Fibroblast of lung (primary cell): ENCODE measurements at regions not wholly inside any gene's neighbourhood (a gene's known extent, or its start where the extent isn't known, plus 50 kb on each side); places are given as distances from the start of the nearest gene placed in this dataset.

Experiments used
- EZH2 ChIP-seq: IDR thresholded peaks from 2 replicates; pipeline ENCODE4 v1.5.1; 2012; ENCODE audit warnings: low read length, control low read depth, mild to moderate bottlenecking; ENCODE audit errors: missing control alignments
- TF ChIP-seq, protein P1 (sequence below), 2 donors: IDR thresholded peaks in 1 of 2; conservative IDR thresholded peaks in 1 of 2; 1 replicate in 1 of 2; 2 replicates in 1 of 2; pipeline ENCODE4 v1.5.1; 2011 to 2012; ENCODE audit warnings: low read length in 2 of 2, control low read depth in 1 of 2, inconsistent platforms in 1 of 2, low read depth in 1 of 2, mild to moderate bottlenecking in 1 of 2

DNA sequence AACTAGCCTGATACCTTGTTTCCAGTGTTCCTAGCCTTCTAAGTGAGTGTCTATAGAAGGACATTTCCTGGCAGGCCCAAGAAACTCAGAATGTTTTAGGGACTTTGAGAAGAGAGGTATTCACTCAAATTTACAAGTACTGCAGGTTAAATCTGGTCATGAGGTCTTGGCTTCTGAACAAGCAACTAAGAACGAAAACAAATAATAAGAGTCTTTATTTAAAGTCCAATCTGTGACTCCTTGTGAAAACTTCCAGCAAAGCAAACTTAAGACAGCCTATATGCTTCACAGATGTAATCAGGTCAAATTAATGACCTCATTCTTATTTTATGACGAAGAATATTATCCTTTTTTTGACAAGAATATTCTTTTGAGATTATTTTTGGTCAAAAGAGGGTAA lies 79.4 kb upstream of the PRSS16 start:
- TF ChIP-seq, protein P1, sequence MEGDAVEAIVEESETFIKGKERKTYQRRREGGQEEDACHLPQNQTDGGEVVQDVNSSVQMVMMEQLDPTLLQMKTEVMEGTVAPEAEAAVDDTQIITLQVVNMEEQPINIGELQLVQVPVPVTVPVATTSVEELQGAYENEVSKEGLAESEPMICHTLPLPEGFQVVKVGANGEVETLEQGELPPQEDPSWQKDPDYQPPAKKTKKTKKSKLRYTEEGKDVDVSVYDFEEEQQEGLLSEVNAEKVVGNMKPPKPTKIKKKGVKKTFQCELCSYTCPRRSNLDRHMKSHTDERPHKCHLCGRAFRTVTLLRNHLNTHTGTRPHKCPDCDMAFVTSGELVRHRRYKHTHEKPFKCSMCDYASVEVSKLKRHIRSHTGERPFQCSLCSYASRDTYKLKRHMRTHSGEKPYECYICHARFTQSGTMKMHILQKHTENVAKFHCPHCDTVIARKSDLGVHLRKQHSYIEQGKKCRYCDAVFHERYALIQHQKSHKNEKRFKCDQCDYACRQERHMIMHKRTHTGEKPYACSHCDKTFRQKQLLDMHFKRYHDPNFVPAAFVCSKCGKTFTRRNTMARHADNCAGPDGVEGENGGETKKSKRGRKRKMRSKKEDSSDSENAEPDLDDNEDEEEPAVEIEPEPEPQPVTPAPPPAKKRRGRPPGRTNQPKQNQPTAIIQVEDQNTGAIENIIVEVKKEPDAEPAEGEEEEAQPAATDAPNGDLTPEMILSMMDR (conservative IDR thresholded peaks at IDR 0.05 in 1 of 2, IDR thresholded peaks at IDR 0.05 in 1 of 2; ENCODE audit: low read depth in 1 of 2, low read length in 2 of 2) = no peak
- no peak for TF ChIP-seq EZH2
